ENCODE measurements at regions not wholly inside any gene's neighbourhood (a gene's known extent, or its start where the extent isn't known, plus 50 kb on each side); places are given as distances from the start of the nearest gene placed in this dataset.

DNA sequence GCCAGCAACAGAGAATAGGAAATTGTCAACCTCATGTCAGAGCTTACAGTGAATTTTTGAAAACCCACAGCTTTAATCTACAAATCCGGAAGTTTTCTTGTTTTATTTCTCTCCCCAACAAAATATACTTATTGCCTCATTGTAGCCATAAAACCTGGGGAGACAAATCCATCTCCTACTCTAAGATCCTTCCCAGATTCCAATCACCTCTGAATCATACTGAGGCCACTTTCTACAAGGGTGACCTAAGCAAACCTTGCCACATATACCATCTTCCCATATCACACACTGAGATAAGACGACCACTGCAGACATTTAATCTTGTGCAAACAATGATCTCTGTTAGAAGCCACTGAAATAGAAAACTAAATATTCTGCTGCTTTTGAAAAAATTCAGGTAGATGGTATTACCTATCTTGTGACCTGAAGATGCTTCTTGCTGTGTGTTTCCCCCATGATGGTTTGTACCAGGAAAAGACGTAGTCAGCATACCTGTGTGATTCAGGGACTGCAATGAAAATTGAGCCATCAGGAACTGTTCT lies 171.5 kb upstream of the DUSP10 start:
- no peak for DNase-seq (ENCODE audit: low read depth)

DNA sequence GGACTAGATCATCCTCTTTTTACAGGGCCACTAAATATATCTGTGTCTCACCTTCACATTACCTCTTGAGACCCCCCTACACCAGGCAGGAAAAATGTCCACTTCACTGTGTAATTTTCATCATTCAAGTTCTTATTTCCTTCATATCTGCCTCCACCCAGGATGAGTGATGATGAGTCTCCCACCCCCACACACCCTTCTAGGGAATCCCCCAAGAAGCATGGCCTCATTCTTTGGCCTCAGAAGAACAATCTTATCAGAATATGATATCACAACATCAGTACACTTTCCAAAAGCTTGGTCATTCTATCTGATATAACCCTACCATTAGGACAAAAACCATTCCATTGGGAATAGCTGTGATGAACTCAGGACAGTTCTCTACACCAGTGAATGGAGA lies 170.3 kb upstream of the DUSP10 start:
- DNase-seq (ENCODE audit: low read depth), result no peak

- no peak for DNase-seq (ENCODE audit: low read depth)
Measured at GRCh38 chr1:221911714-221912113, 169.8 kb upstream of the DUSP10 start.

DNA sequence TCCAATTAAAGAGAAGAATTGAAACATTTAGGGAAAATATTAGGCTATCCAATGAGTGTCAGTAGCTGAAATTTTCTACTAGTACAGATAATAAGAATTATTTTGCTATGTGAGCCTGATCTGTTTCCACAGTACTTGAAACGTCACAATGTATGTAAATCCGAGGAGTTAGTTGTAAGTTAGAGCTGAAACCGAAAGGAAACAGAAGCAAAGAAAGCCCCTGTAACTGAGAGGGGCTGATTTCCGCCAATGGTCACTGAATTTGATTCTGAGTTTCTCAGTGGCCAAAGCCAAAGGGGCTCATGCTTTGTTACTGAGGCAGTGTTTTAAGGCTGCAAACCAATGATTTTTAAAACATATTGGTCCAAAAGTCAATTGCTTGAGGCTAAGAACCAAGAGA lies 168.3 kb upstream of the DUSP10 start:
- DNase-seq (ENCODE audit: low read depth), result no peak

DNA sequence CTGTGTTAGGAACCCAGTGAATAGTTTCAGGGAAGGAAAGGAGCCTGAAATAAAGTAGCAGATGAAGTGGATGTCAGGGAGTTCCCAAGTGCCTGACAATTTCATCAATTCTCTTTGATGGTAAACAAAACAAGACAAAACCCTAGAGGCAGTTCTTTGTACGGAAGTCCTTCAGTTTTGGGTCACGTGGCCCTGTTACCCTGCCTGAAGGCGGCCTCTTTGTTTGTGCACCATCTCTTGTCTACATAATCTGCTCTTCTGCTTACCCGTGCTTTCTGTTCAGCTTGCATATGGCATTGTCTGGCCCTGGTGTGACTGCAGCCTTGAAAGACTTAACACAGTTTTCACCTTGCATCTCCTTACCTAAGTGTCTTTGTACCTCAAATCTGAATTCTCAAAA lies 166.7 kb upstream of the DUSP10 start:
- no peak for DNase-seq (ENCODE audit: low read depth)

DNA sequence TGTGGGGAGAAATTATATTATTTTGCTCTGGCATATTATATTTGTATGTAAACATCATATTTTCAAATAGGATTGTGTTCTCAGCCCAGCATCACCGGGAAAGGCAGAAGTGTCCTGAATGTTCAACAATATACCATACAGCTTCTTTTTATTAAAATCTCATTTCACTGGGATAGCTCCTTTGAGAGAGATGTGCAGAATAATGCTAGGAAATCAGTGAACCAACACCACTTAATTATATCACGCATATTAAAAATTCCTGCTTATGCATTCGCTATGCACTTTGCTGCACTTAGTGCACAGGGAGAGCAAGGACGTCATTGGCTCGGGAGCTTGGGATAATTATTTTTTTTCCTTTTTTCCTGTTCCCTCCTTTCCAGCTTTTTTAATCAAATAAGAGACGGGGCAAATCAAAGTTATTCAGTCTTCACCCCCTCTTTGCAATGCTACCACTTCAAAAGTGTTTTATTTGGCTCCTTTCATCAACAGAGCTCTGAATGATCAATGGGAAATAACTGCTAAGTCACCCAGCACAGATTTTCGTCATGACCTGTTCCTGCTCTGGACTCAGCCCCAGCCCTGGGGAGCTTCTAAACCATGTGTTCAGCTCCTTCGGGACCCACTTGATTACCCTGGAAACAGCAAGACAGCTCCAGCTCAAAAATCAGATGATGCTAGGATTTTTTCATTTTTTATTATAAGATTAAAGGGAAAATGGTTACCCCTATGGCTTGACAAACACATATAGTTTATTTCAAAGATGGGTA lies 165.5 kb upstream of the DUSP10 start:
- peak; percentile 30 for DNase-seq (ENCODE audit: low read depth)

GRCh38 chr1:221905802-221906201 lies 163.9 kb upstream of the DUSP10 start:
- no peak for DNase-seq (ENCODE audit: low read depth)

- no peak for DNase-seq (ENCODE audit: low read depth)
Measured at GRCh38 chr1:221904319-221904718, 162.4 kb upstream of the DUSP10 start.

- DNase-seq (ENCODE audit: low read depth), result no peak
Measured at GRCh38 chr1:221903594-221903993, 161.7 kb upstream of the DUSP10 start.

GRCh38 chr1:221902961-221903360 lies 161.1 kb upstream of the DUSP10 start:
- no peak for DNase-seq (ENCODE audit: low read depth)

DNA sequence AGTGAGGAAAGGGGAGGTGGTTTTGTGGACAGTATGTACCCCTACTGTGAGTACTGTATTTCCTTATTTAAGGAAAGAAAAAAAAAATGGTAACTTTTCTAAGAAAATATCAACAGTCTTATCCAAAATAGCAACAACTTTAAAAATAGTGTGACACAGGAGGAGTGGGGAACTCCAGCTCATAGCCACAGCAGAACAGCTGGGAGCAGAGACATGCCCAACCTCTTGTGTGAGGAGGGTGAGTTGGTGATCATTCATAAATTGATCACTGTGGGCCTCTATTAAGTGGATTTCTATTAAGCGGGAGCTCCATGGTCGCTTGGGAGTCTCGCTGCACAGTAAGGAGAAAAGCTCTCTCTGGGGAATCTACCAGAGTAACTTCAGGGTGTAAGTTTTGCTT lies 158.8 kb upstream of the DUSP10 start:
- no peak for DNase-seq (ENCODE audit: low read depth)

- peak; percentile 94 for DNase-seq (ENCODE audit: low read depth)
Measured at GRCh38 chr1:221897321-221897721, 155.4 kb upstream of the DUSP10 start.

- peak; percentile 53 for DNase-seq (ENCODE audit: low read depth)
Measured at GRCh38 chr1:221892301-221892830, 150.5 kb upstream of the DUSP10 start.

DNA sequence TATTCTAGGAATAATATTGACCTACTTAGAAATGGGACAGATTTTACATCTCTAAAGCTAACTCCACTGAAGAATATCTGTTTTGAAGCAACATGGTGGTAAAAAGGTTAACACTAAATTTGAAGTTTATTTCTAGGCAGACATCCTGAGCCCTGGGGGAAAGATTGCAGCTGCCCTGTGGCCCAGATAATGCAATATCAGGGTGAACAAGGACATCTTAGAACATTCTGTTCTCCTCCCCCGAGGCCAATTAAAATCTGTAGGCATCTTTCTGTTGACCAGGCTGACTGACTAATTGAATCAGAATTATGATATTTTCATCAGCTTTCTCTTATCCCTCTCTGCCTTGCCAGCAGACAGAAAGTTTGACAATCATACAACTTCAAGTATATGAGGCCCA lies 149.8 kb upstream of the DUSP10 start:
- DNase-seq (ENCODE audit: low read depth), result peak; percentile 95

GRCh38 chr1:221888801-221889200 lies 146.9 kb upstream of the DUSP10 start:
- peak; percentile 27 for DNase-seq (ENCODE audit: low read depth)

- DNase-seq (ENCODE audit: low read depth), result no peak
Measured at GRCh38 chr1:221888218-221888617, 146.3 kb upstream of the DUSP10 start.

GRCh38 chr1:221887758-221888157 lies 145.9 kb upstream of the DUSP10 start:
- DNase-seq (ENCODE audit: low read depth), result no peak

DNA sequence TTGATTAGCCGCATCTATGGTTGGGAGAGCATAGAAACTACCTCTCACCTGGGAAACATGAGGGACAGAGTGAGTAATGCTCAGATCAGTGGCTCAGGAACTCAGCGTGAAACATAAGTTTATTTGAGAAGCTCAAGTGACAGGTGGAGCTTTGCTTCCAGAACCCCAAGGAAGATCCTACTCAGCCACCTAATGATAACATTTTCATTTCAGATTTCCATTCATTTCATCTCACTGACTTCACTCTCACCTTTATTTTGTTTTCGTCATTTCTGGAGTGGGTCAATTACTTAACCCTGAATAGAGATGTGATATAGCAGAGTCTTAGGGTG lies 145.5 kb upstream of the DUSP10 start:
- DNase-seq (ENCODE audit: low read depth), result no peak

- peak; percentile 94 for DNase-seq (ENCODE audit: low read depth)
Measured at GRCh38 chr1:221886743-221887414, 145.0 kb upstream of the DUSP10 start.

GRCh38 chr1:221886311-221886710 lies 144.4 kb upstream of the DUSP10 start:
- DNase-seq (ENCODE audit: low read depth), result no peak

GRCh38 chr1:221884821-221885220 lies 142.9 kb upstream of the DUSP10 start:
- peak; percentile 66 for DNase-seq (ENCODE audit: low read depth)

DNA sequence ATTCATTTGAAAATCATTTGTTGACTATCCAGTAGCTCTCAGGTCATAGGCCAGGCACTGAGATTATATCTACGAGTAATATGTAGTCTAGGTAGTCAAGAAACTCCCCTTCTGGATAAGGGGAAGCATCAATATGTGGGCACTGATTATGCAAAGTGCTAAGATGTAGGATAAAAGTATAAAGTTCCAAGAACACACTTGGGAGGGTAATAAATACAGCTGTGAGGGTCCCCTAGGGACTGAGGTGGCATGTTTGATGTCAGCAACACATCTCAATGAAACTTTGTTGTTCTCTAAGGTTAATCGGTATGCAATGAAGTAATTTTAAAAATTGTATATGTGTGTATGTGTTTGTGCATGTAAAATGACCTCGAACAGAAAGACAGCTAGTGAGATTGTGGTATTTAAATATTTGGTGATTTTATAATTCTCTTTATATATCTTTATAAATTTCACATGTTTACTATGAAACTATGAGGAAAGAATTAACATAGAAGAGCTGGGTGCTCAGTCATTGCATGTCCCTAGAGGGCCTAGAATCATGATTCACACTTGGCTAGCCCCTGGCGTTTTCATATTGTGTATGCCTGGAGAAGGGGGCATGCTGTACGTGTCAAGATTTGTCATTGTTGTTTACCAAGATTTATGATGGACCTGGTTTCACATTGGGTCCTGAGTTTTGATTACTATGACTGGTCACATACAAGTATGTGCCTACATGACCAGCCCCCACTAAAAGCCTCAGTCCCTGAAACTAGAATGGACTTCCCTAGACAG lies 140.1 kb upstream of the DUSP10 start:
- peak; percentile 24 for DNase-seq (ENCODE audit: low read depth)

DNA sequence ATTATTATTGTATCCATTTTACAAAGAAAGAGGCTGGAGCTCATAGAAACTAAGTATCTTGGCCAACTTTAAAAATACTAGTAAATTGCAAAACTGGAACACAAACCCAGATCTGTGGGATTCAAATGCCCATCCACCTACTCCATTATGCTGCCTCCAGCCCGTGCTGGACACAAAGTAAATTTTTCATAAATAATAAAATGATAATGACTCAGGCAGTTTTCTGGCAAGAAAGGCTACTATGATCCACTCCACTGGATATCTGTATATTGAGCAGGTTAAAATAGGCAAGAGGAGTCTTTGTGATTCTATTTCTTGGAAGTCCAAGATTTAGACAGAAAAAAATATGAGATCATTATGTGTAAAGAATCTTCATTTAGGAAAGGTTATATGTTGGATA lies 138.3 kb upstream of the DUSP10 start:
- DNase-seq (ENCODE audit: low read depth), result peak; percentile 20
